KMS-11 (cell line): ENCODE measurements at regions not wholly inside any gene's neighbourhood (a gene's known extent, or its start where the extent isn't known, plus 50 kb on each side); places are given as distances from the start of the nearest gene placed in this dataset.

Experiments used
- H2AFZ ChIP-seq: fragments of 200-600 bp; sonication (generic); 2 replicates; pipeline ENCODE4 v1.6.1; 2016; ENCODE audit warnings: antibody characterized with exemption, mixed run types, low read depth
- H3K27ac ChIP-seq: fragments of 200-600 bp; sonication (generic); 2 replicates; pipeline ENCODE4 v1.6.1; 2016; ENCODE audit warnings: mild to moderate bottlenecking, mixed run types
- H3K27me3 ChIP-seq: fragments of 200-600 bp; sonication (generic); 2 replicates; pipeline ENCODE4 v1.6.1; 2017; ENCODE audit warnings: mild to moderate bottlenecking, low read depth, mixed run types, moderate library complexity; ENCODE audit not compliant: insufficient read depth
- H3K36me3 ChIP-seq: fragments of 200-600 bp; sonication (generic); 2 replicates; pipeline ENCODE4 v1.6.1; 2017; ENCODE audit warnings: mild to moderate bottlenecking, mixed run types; ENCODE audit not compliant: insufficient read depth
- H3K4me1 ChIP-seq: fragments of 200-600 bp; sonication (generic); 2 replicates; pipeline ENCODE4 v1.6.1; 2016; ENCODE audit warnings: mild to moderate bottlenecking, low read depth, mixed run types; ENCODE audit not compliant: poor library complexity, severe bottlenecking
- H3K4me2 ChIP-seq: fragments of 200-600 bp; sonication (generic); 2 replicates; pipeline ENCODE4 v1.7.0; 2016; ENCODE audit warnings: mild to moderate bottlenecking, mixed run types
- H3K4me3 ChIP-seq: fragments of 200-600 bp; sonication (generic); IDR thresholded peaks from 2 replicates; pipeline ENCODE4 v1.6.1; 2017; ENCODE audit warnings: low read depth, low read length, mixed read lengths; ENCODE audit not compliant: insufficient read depth
- H3K79me2 ChIP-seq: fragments of 200-600 bp; sonication (generic); 2 replicates; pipeline ENCODE4 v1.6.1; 2016; ENCODE audit warnings: low read depth, mixed run types; ENCODE audit not compliant: insufficient read depth
- H3K9ac ChIP-seq: fragments of 200-600 bp; sonication (generic); 2 replicates; pipeline ENCODE4 v1.6.1; 2016; ENCODE audit warnings: mild to moderate bottlenecking, mixed run types
- H4K20me1 ChIP-seq: fragments of 200-600 bp; sonication (generic); 2 replicates; pipeline ENCODE4 v1.6.1; 2016; ENCODE audit warnings: mild to moderate bottlenecking, mixed run types; ENCODE audit not compliant: insufficient read depth
- TF ChIP-seq, protein P1 (sequence below): fragments of 200-600 bp; sonication (generic); conservative IDR thresholded peaks from 2 replicates; pipeline ENCODE4 v1.6.1; 2017; ENCODE audit warnings: low read depth, mild to moderate bottlenecking, antibody characterized with exemption, low read length, moderate library complexity, mixed read lengths

DNA sequence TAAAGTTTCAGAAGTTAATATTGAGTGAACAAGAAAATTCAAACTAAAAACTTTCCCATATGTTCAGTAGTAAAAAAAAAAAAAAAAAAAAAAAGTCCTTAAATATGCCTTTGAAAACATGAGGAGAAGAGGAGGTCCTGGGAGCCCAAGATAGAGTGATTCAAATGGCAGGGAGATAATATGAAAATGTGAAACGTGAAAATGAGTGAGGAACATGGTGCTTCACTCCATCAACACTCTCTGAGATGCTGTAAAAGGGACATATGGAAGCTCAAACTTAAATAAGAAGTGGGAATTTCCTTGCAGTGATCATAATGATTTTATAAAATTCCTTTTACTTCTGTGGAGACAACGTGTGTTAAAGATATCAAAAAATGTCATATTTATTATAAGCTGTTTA is 423.9 kb downstream of the PABPC4L start:
- H3K4me2 ChIP-seq, result no peak overlapping the region
- H4K20me1 ChIP-seq, result 0 out of 2 replicates have a peak, but pooled peaks cover 3% of the 10 kb centered on the region
- H3K4me1 ChIP-seq, result peaks cover 7% of the 10 kb centered on the region
- H3K36me3 ChIP-seq, result no peaks in the 10 kb centered on the region
- no peak overlapping the region for H3K9ac ChIP-seq
- no peak overlapping the region for H2AFZ ChIP-seq
- no peak overlapping the region for H3K27ac ChIP-seq
- TF ChIP-seq, protein P1, sequence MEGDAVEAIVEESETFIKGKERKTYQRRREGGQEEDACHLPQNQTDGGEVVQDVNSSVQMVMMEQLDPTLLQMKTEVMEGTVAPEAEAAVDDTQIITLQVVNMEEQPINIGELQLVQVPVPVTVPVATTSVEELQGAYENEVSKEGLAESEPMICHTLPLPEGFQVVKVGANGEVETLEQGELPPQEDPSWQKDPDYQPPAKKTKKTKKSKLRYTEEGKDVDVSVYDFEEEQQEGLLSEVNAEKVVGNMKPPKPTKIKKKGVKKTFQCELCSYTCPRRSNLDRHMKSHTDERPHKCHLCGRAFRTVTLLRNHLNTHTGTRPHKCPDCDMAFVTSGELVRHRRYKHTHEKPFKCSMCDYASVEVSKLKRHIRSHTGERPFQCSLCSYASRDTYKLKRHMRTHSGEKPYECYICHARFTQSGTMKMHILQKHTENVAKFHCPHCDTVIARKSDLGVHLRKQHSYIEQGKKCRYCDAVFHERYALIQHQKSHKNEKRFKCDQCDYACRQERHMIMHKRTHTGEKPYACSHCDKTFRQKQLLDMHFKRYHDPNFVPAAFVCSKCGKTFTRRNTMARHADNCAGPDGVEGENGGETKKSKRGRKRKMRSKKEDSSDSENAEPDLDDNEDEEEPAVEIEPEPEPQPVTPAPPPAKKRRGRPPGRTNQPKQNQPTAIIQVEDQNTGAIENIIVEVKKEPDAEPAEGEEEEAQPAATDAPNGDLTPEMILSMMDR, result no peak
- H3K79me2 ChIP-seq, result no peaks in the 10 kb centered on the region
- H3K4me3 ChIP-seq, result no peak overlapping the region
- no peaks in the 10 kb centered on the region for H3K27me3 ChIP-seq

DNA sequence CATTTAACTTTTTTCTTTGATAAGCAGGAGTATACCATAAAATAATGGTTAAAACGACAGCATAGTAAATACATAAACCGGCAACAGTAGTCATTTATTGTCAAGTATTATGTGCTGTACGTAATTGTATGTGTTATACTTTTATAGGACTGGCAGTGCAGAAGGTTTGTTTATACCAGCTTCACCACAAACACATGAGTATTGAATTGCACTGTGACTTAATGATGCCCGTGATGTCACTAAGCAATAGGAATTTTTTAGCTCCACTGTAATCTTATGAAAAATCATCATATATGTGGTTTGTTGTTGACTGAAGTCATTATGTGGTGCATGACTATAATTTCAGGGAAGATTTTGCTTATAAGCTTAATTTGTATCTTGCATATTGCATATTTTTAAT is 424.6 kb downstream of the PABPC4L start:
- TF ChIP-seq, protein P1, result no peak
- no peaks in the 10 kb centered on the region for H4K20me1 ChIP-seq
- H3K9ac ChIP-seq, result no peak overlapping the region
- H3K4me3 ChIP-seq, result no peak overlapping the region
- no peaks in the 10 kb centered on the region for H3K27me3 ChIP-seq
- H3K4me1 ChIP-seq, result peaks cover 7% of the 10 kb centered on the region
- no peak overlapping the region for H3K27ac ChIP-seq
- no peaks in the 10 kb centered on the region for H3K36me3 ChIP-seq
- H2AFZ ChIP-seq, result no peak overlapping the region
- no peaks in the 10 kb centered on the region for H3K79me2 ChIP-seq
- no peak overlapping the region for H3K4me2 ChIP-seq

DNA sequence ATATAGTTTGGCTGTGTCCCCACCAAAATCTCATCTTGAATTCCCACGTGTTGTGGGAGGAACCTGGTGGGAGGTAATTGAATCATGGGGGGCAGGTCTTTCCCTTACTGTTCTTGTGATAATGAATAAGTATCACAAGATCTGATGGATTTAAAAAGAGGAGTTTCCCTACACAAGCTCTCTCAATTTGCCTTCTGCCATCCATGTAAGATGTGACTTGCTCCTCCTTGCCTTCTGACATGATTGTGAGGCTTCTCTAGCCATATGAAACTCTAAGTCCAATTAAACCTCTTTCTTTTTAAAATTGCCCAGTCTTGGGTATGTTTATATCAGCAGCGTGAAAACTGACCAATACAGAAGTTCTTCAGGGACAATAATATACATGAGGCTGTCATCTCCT is 425.1 kb downstream of the PABPC4L start:
- Histone ChIP-seq H3K4me2 (no peak overlapping the region), H3K36me3 (no peaks in the 10 kb centered on the region), H3K27me3 (no peaks in the 10 kb centered on the region), H3K27ac (no peak overlapping the region), H4K20me1 (no peaks in the 10 kb centered on the region), H3K4me1 (peaks cover 7% of the 10 kb centered on the region), H3K9ac (no peak overlapping the region), H3K4me3 (no peak overlapping the region), H2AFZ (no peak overlapping the region), H3K79me2 (no peaks in the 10 kb centered on the region)
- TF ChIP-seq, protein P1, result no peak

DNA sequence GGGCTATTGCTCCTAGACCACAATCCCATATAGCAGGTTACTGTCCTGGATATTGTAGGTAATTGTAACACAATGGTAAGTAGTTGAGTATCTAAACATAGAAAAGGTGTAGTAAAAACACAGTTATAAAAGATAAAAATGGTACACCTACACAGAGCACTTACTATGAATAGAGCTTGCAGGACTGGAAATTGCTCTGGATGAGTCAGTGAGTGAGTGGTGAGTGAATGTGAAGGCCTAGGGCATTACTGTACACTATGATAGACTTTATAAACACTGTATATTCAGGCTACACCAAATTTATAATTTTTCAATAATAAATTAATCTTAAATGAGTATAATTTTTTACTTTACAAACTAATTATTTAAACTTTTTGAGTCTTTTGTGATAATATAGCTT is 425.7 kb downstream of the PABPC4L start:
- Histone ChIP-seq H3K36me3 (no peaks in the 10 kb centered on the region), H3K79me2 (no peaks in the 10 kb centered on the region), H3K27me3 (no peaks in the 10 kb centered on the region), H3K4me1 (peaks cover 7% of the 10 kb centered on the region), H3K27ac (no peak overlapping the region), H3K9ac (no peak overlapping the region), H4K20me1 (no peaks in the 10 kb centered on the region), H3K4me3 (no peak overlapping the region), H3K4me2 (no peak overlapping the region), H2AFZ (no peak overlapping the region)
- TF ChIP-seq, protein P1, result no peak
